ENCODE measurements at regions not wholly inside any gene's neighbourhood (a gene's known extent, or its start where the extent isn't known, plus 50 kb on each side); places are given as distances from the start of the nearest gene placed in this dataset.

- TF ChIP-seq CTCF (IDR thresholded peaks at IDR 0.05; ENCODE audit: low read length) (no peak), EZH2 (optimal IDR thresholded peaks at IDR 0.05; ENCODE audit: low read depth, low read length) (no peak)
Observed at GRCh38 chr5:173751266-173751600, 134.8 kb upstream of the BOD1 start.
